Pons (tissue), 1 donor: ENCODE measurements at regions not wholly inside any gene's neighbourhood (a gene's known extent, or its start where the extent isn't known, plus 50 kb on each side); places are given as distances from the start of the nearest gene placed in this dataset.

ENCODE experiments used
- DNase-seq: peaks from one replicate; pipeline ENCODE4 v3.0.0-alpha.2; 2016; ENCODE audit warnings: low spot score

DNA sequence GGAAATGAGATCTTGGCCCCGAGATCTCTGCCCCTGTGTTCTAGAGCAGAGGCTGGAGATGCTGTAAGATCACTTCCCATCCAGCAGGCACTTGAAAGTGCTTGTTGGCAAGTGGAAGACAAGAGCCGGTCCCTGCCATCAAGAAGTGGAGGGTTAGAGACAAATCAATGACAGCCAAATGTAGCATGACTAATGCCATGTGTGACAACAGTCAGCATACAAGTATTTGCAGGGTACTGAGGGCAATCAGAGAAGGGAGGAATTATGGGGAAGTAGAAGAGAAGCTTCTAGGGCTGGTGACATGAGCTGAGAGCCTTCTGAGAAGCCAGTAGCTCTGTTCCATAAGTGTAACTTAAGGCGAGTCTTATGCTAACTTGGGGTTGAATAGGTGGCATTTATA, 58.6 kb downstream of the TMEM17 start:
- no peak for DNase-seq

DNA sequence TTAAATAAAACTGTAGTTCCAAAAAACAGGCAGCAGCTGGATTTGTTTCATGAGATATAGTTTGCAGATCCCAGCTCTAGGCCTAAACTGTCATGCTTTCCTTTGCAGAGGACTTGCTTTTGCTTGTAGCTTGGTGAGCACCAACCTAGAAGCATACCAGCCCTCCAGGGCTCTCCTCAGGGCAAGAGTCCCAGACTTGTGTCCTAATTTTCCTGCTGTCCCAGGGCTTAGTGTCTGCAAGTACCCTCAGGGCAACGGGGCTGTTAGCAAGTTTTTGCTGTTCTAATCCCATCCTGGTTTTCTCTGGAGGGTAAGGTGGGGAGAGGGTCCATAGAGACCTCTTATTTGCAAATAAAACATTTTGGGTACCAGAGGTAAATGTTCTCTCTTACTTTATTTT, 59.5 kb downstream of the TMEM17 start:
- DNase-seq, result no peak

DNA sequence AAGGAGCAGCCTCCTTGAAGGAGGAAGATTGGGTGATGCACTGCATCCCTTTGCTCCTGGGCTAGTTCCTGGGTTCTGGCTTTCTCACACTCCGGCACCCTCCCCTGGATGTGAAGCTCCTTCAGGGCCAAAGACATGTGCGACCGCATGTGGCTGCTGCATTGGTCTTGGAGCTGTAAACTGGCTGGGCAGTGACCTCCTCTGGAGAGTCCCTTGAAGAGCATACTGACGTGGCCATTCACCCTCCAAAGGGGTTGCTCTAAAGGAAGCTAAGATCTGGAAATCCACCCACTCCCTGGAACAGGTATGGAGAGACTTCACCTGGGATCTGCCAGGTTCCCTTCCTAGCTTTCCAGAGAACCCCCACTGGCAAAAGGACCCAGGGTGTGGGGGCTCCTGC, 62.1 kb downstream of the TMEM17 start:
- DNase-seq, result no peak

DNA sequence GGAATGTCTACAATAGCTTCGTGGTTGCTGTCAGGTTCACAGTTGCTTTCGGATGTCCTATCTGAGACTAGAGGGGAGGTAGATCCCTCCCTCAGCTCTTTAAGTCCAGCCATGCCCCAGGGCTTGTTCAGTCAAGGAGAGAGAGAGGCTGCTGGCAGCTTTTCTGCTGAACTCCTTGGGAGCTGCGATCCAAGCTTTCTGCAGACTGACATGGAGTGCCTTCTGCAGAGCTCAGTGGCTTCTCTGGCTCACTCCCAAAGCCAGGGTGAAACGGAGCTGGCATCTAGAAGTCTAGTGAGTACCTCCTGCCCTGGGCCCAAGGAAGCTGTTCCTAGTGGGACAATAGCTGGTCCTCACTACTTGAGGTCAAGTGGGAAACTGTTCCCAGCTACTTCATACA, 62.5 kb downstream of the TMEM17 start:
- DNase-seq, result no peak

DNA sequence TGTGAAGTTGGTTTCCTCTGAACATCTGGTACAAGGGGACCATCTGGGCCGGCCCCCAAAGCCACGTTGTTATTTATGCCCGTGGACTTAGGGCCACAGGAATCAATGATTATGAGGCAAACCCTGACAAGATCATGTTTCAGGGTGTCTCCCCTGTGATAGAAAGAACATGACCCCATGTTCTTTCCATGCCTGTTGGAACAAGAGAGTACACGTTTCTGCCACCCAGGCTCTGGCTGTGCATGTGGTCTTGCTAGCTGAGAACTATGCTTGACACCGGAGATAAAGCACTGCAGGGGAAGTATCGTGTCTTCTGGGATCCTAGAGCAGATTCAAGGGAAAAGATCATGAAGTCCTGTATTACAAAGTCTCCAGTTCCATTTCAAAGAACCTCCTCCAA, 64.2 kb downstream of the TMEM17 start:
- DNase-seq, result no peak

DNA sequence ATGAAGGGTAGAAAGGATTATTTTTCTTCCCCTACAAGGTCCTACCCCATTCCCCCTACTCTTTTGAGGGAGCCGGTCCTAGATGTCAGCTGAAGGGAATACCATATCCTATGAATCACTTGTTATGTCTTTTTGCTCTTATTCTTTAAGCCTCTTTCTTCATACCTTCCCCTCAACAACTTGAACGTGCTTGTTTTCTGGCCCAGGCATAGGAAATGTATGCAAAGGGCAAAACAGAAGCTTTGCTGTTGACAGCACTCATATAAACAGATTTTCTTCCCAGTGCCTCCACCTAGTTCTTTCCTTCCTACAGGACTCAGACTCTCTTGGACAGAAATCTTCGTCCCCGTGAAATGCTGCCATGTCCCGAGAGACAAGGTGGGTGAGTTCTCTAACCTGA, 64.6 kb downstream of the TMEM17 start:
- no peak for DNase-seq

DNA sequence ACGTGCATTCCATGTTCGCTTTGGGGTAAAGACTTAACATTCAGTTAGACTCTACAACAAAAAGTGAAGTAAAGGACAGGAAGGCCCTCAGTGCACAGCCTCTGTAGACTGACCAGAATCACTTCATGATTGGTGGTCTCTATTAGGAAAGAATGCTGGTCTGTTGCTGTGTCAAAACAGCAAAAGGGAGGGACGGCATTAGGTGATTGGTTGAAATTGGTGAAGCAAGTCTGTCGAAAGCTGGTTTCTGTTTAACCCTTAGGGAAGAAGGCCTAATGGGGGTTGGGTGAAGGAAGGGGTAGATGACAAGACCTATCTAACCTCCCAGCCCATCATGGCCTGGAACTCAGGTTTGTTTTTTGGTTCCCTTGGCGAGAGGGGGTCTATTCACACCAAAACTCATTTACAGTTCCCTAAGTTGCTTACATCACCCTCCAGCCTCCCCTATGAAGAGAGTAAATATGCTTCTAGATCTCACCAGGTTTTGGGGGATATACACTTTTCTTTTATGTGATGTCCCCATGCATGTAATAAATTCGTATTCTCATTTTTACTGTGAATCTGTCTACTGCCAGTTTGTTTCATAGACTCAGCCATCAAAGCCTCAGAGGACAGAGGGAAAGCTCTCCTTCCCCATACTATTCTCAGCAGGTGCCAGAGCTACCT, 65.6 kb downstream of the TMEM17 start:
- no peak for DNase-seq

DNA sequence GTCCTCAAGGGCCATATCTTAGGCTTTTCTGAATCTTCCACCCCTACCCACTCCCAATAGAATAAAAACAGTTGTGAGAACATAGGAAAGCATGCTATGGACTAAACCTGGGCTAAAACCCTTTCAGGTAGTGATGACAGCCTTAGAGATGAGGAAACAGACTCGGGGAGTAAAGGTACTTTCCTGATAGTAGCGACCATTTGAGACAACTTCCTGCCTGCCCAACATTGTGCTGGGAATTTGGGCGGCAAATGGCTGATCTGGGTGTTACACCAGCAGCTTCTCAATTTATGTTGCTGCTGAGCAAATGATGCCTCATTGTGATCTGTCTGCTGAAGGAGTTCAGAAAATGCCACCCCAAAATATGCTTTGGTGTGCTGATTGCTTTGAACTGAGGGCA, 66.6 kb downstream of the TMEM17 start:
- no peak for DNase-seq

DNA sequence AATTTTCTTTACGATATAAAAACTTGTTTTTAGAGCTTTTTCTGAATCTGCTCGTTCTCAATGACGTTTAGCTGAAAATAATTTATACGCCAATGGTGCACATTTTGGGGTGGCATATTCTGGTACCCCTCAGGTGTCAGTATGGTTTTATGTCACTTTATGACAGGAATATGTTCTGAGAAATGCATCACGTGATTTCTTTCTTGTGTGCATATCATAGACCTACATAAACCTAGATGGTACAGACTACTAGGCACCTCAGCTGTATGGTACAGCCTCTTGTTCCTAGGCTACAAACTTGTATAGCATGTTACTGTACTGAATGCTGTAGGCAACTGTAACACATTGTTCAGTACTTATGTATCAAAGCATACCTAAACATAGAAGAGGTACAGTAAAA, 68.2 kb downstream of the TMEM17 start:
- DNase-seq, result no peak

DNA sequence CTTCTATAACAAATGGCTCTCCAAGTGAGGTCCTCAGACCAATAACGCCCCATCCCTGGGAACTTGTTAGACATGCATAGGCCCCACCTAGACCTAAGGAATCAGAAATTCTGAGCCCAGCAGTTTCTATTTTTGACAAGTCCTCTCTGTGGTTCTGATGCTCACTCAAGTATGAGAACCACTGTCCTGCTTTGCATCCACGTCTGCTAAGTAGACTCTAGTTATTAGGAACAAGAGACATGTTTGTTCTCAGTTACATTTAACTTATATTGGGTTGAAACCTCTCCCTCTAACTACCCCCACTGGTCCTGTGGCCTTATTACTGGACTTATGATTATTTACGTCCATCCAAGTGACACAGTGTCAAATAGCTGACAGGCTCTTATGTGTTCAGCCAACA, 70.3 kb downstream of the TMEM17 start:
- DNase-seq, result no peak

DNA sequence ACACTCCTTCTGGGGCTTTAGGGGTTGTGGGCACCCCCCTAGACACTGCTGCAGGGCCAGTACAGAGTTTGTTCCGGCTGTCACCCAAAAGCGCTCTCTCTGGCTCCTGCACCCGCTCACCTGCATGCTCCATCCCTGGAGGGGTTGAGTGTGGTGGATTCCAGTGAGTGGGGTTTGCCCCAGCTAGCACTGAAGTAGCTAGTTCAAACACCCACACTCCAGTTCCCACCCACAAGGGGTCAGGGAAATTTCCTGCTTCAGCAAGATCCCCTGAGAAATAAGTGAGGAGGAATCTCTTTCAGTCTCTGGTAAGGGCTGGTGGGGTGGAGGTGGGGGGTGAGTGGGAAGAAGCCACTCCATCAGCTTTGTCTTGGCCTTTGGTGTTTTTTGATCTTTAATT, 73.6 kb downstream of the TMEM17 start:
- DNase-seq, result no peak

DNA sequence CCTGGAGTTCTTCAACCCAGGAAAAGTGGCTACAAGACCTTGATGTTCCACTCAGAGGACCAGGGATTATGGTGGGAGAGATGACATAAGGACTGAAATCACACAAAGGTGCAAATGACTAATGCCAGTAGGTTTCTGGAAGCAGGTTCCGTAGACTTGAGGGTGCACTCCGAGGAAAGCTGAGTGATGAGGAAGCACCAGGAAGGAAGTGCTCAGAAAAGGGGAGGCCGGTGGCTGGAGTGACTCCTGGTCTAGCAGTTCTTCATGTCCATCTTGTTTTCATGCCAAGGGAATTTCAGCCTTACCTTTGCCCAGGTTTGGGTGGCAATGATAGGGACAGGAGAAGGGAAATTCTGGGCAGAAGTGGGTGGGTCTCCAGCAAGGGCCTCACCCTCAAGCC, 74.5 kb downstream of the TMEM17 start:
- no peak for DNase-seq

DNA sequence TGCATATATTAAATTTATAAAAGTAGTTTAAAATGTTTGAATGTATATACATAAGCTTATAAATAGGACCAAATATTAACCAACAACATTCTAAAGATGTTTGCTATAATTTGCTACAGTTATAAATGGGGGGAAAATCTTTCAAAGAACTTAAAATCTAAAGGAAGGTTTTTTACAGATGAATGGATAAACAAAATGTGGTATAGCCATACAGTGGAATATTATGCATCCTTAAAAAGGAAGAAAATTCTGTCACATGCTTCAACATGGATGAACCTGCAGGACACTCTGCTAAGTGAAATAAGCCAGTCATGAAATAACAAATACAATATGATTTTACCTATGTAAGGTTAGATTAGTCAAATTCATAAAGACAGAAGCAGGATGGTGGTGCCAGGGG, 75.8 kb downstream of the TMEM17 start:
- DNase-seq, result no peak

DNA sequence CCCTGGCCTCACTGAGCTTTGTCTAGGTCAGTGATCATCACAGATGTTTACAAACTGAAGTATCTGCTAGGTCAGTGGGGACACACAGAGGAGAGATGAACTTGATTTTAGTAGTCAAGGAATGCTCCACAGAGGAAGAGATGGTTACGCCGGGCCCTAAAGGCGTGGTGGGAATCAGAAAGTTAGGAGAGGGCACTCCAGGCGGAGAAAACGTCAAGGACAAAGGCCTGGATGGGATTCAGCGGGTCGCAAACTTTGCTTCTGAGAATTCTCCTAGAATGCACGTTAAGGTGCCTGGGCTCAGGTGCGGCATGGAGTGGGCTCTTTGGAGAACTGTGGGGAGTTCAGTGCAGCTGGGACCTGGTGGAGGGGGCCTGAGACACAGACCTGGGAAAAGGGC, 78.8 kb downstream of the TMEM17 start:
- no peak for DNase-seq

DNA sequence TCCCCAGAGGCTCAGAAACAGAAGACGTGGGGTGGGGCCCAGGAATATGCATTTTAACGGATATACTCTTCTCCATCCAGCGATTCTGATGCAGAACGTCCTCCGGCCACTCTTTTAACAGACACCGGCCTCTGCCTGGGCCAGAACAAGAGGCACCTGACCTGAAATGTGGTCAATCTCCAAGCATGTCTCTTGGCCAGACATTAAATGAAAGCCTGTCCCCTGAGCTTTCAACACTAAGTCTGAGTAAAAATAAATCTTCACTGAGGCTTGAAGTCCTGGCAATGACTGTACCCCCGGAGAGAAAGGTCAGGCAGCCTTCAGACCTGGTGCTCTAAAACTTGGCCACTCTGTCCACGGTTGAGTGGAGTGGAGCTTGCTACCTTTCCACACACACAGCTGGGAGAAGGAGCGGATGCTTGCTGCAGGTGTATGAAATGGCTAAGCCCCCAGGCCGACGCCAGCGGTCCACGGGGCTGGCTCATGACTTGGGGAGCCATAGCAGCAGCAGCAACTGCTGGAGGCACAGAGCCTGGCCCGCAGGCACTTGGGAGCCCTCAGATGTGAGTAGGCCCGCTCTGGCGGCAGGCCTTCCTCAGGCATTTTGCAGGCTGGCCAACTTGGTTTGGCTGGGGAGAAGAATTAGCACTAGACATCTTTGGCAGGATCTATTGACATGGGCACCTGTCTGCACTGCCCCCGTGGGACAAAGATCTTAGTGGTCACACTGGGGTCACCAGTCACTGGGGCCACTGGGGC, 79.7 kb downstream of the TMEM17 start:
- no peak for DNase-seq

DNA sequence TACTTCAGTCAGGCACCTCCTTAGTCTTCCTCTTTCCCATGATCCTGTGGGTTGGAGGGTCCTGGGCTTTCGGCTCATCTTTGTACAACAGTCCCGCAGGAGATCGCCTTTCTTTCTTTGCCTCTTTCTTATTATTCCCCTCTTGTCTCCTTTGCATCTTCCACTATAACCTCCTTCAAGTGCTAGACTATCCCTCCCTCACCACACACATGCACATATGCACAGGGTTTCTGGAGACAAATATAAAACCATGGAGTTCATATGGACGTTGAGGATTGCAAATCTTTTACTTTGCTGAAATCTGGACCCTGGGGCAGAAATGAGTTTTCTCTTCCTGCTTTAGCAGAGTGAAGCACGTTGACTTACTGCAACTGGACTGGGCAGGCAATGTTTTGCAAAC, 80.3 kb downstream of the TMEM17 start:
- no peak for DNase-seq

DNA sequence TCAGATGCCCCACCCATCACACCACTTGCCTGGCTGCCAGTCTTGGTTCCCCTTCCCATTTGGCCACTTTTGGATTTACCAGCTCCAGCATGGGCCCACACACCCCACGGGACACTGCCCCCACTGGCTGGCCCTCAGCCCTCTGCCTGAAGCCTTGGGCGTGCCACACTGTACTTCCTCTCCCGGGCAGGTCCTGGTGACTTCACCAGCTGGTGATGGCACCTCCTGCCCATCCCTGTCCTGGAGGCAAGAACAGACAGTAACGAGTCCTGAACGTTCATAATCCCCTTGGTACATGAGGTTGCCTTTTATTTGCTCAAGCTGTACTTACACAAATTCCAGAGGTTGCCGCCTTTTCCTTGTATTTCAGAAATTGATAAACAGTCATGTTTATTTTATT, 81.1 kb downstream of the TMEM17 start:
- DNase-seq, result no peak

DNA sequence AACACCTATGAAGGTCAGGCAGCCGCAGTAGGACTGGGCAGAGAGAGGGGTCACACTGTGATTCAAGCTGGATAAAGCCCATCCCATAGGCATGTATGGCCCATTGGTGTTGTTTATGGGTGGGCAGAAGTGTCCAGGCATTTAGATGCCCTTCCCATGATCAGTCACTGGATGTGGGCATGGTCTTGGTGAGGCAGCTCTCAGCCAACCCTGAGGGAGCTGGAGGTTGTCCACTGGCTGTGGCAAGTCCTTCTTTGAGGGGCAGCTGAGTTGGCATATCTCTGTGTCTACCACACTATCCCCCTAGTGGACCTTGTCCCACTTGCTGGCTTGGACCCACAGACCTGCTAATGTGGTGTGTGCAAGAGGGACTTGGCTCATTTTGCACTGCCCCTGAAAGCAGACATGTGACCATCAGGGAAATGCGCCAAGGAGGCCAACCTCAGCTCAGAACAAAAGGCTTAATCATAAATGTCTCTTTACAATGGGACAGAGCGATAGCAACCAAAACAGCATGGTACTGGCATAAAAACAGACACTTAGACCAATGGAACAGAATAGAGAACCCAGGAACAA, 82.0 kb downstream of the TMEM17 start:
- DNase-seq, result peak; percentile 91

DNA sequence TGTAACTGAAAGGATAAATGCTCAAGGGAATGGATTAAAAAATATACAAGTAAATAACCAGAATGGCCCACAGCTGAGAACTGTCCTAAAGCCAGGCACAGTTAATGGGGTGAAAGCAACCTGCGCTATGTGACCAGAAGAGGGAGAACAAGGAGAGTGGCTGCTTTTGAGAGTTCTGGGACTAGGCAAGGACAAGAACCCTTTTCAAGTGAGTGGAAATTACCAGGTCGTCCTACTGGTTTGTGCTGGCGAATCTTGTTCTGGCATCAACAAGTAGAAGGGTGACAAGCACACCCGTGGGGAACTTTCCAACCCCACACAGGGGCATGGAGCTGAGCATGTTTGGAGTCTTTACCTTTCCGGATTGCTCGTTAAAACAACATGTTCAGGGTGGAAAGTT, 82.8 kb downstream of the TMEM17 start:
- DNase-seq, result no peak

DNA sequence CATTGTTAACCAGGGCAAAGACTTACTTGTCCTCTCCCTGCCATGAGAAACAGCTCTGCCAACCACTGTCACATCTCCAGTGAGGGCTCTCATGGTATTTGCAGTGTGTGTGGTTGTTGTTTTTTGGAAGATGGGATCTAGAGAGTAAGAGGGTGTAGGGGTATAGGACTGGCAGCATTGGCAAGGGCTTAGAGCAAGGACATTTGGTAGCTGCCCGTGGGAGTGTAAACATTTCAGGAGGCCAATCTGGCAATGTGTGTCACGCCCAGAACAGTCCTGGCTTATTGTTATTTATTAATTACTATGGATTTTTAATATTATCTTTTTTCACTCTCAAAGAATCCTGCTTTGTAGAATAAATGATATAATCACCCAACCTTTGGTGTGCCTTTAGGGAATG, 90.5 kb downstream of the TMEM17 start:
- DNase-seq, result peak; percentile 46

DNA sequence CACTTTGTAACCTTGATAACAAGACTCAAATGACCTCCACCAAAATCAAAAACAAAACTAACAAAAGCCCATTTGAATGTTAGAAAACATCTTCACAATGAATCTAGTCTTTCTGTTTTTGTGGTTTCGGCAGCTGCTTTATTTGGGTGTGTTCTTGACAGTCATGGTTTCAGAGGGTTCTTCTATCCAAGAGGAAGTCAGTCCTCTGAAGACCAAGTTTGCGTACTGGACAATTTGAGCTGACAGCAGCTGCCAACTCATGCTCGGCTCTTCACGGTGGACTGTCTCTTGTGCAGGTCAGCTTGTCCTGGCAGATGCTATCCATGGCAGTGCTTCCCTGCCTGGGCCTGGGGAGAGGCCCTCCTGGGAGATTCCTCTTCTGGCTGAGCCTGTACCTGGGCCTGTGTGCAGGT, 91.0 kb downstream of the TMEM17 start:
- DNase-seq, result peak; percentile 78

DNA sequence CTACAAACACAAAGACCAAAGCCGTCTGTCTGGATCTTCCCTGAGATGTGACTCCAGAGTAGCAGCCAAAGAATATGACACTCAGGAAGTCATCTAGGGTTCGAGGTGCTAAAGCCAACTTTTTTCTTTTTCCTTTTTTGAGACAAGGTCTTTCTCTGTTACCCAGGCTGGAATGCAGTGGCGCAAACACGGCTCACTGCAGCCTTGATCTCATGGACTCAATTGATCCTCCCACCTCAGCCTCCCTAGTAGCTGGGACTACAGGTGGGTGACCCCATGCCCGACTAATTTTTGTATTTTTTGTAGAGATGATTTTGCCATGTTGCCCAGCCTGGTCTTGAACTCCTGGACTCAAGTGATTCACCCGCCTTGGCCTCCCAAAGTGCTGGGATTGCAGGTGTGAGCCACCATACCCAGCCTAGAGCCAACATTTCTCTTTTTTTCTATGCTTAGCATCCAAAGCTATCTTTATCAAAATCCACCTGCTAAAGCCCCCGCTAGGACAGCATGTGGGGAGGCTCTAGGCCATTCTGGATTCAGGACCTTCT, 92.8 kb downstream of the TMEM17 start:
- DNase-seq, result no peak

DNA sequence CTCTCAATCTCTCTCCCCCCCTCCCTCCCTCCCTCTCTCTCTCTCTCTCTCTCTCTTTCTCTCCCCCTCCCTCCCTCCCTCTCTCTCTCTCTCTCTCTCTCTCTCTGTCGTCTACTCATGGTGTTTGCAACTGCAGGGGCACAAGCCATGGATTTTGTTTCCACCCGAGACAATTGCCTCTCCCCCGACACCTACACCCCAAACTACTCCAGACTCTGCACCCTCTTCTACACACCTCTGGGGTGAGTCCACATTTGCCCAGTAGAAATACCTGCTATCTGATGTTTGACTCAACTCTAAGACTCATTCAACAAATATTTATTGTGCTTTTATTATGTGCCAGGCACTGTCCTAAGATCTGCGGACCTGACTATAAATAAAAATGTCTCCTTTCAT, 93.7 kb downstream of the TMEM17 start:
- peak; percentile 15 for DNase-seq
